ENCODE measurements at regions not wholly inside any gene's neighbourhood (a gene's known extent, or its start where the extent isn't known, plus 50 kb on each side); places are given as distances from the start of the nearest gene placed in this dataset.

DNA sequence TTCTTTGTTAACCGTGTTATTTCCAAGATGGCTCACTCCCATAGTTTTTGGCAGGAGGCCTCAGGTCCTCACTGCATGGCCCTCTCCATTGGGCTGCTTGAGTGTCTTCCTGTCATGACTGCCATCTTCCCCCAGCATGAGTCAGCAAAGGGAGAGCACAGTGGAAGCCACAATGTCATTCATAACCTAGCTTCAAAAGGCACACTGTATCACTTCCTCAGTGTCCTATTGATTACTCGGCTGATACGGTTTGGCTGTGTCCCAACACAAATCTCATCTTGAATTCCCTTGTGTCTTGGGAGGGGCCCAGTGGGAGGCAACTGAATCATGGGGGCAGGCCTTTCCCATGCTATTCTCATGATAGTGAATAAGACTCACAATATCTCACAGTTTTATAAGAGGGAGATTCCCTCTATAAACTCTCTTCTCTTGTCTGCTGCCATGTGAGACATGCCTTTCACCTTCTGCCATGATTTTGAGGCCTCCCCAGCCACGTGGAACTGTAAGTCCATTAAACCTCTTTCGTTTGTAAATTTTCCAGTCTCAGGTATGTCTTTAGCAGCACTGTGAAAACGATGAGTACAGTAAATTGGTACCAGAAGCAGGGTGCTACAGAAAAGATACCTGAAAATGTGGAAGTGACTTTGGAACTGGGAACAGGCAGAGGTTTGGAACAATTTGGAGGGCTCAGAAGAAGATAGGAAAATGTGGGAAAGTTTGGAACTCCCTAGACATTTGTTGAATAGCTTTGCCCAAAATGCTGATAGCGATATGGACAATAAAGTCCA lies 106.5 kb downstream of the PRLHR start:
- TF ChIP-seq, protein P1, sequence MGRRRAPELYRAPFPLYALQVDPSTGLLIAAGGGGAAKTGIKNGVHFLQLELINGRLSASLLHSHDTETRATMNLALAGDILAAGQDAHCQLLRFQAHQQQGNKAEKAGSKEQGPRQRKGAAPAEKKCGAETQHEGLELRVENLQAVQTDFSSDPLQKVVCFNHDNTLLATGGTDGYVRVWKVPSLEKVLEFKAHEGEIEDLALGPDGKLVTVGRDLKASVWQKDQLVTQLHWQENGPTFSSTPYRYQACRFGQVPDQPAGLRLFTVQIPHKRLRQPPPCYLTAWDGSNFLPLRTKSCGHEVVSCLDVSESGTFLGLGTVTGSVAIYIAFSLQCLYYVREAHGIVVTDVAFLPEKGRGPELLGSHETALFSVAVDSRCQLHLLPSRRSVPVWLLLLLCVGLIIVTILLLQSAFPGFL (CRISPR knock-in tag; IDR thresholded peaks at IDR 0.05; ENCODE audit: borderline replicate concordance), result no peak
- TF ChIP-seq, protein P2, sequence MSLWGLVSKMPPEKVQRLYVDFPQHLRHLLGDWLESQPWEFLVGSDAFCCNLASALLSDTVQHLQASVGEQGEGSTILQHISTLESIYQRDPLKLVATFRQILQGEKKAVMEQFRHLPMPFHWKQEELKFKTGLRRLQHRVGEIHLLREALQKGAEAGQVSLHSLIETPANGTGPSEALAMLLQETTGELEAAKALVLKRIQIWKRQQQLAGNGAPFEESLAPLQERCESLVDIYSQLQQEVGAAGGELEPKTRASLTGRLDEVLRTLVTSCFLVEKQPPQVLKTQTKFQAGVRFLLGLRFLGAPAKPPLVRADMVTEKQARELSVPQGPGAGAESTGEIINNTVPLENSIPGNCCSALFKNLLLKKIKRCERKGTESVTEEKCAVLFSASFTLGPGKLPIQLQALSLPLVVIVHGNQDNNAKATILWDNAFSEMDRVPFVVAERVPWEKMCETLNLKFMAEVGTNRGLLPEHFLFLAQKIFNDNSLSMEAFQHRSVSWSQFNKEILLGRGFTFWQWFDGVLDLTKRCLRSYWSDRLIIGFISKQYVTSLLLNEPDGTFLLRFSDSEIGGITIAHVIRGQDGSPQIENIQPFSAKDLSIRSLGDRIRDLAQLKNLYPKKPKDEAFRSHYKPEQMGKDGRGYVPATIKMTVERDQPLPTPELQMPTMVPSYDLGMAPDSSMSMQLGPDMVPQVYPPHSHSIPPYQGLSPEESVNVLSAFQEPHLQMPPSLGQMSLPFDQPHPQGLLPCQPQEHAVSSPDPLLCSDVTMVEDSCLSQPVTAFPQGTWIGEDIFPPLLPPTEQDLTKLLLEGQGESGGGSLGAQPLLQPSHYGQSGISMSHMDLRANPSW (CRISPR knock-in tag; conservative IDR thresholded peaks at IDR 0.05; ENCODE audit: low read depth), result no peak
- TF ChIP-seq, protein P3, sequence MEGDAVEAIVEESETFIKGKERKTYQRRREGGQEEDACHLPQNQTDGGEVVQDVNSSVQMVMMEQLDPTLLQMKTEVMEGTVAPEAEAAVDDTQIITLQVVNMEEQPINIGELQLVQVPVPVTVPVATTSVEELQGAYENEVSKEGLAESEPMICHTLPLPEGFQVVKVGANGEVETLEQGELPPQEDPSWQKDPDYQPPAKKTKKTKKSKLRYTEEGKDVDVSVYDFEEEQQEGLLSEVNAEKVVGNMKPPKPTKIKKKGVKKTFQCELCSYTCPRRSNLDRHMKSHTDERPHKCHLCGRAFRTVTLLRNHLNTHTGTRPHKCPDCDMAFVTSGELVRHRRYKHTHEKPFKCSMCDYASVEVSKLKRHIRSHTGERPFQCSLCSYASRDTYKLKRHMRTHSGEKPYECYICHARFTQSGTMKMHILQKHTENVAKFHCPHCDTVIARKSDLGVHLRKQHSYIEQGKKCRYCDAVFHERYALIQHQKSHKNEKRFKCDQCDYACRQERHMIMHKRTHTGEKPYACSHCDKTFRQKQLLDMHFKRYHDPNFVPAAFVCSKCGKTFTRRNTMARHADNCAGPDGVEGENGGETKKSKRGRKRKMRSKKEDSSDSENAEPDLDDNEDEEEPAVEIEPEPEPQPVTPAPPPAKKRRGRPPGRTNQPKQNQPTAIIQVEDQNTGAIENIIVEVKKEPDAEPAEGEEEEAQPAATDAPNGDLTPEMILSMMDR (IDR thresholded peaks at IDR 0.05), result no peak
- no peak for TF ChIP-seq NR2C2 (CRISPR knock-in tag; IDR thresholded peaks at IDR 0.05)
- TF ChIP-seq, protein P4, sequence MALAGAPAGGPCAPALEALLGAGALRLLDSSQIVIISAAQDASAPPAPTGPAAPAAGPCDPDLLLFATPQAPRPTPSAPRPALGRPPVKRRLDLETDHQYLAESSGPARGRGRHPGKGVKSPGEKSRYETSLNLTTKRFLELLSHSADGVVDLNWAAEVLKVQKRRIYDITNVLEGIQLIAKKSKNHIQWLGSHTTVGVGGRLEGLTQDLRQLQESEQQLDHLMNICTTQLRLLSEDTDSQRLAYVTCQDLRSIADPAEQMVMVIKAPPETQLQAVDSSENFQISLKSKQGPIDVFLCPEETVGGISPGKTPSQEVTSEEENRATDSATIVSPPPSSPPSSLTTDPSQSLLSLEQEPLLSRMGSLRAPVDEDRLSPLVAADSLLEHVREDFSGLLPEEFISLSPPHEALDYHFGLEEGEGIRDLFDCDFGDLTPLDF (CRISPR knock-in tag; IDR thresholded peaks at IDR 0.05), result no peak
- TF ChIP-seq TEAD4 (CRISPR knock-in tag; IDR thresholded peaks at IDR 0.05), result no peak
- TF ChIP-seq, protein P5, sequence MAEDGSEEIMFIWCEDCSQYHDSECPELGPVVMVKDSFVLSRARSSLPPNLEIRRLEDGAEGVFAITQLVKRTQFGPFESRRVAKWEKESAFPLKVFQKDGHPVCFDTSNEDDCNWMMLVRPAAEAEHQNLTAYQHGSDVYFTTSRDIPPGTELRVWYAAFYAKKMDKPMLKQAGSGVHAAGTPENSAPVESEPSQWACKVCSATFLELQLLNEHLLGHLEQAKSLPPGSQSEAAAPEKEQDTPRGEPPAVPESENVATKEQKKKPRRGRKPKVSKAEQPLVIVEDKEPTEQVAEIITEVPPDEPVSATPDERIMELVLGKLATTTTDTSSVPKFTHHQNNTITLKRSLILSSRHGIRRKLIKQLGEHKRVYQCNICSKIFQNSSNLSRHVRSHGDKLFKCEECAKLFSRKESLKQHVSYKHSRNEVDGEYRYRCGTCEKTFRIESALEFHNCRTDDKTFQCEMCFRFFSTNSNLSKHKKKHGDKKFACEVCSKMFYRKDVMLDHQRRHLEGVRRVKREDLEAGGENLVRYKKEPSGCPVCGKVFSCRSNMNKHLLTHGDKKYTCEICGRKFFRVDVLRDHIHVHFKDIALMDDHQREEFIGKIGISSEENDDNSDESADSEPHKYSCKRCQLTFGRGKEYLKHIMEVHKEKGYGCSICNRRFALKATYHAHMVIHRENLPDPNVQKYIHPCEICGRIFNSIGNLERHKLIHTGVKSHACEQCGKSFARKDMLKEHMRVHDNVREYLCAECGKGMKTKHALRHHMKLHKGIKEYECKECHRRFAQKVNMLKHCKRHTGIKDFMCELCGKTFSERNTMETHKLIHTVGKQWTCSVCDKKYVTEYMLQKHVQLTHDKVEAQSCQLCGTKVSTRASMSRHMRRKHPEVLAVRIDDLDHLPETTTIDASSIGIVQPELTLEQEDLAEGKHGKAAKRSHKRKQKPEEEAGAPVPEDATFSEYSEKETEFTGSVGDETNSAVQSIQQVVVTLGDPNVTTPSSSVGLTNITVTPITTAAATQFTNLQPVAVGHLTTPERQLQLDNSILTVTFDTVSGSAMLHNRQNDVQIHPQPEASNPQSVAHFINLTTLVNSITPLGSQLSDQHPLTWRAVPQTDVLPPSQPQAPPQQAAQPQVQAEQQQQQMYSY (CRISPR knock-in tag; IDR thresholded peaks at IDR 0.05), result no peak
- no peak for TF ChIP-seq NFYB (CRISPR knock-in tag; conservative IDR thresholded peaks at IDR 0.05; ENCODE audit: low read depth)
